ENCODE measurements at regions not wholly inside any gene's neighbourhood (a gene's known extent, or its start where the extent isn't known, plus 50 kb on each side); places are given as distances from the start of the nearest gene placed in this dataset.

DNA sequence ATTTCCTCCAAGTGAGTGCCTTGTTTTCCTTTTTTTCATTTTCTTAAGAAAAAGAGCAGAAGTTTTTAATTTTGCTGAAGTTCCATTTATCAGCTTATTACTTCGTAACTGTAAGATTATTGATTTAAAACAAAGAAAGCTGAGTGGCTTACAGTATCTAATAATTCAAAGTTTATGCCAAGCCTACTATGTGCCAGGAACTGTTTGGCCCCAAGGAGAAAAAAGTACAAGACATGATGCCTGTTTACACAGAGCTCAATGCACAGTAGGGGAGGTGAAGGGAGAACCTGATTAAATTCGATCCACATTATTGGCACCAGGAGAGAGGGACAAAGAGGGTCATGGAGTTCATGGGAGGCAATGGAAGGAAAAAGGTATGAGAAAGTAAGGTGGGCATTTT is 419.3 kb upstream of the ZMIZ1 start:
- Histone ChIP-seq H3K9ac (ENCODE audit: low read length) (no peak overlapping the region), H3K36me3 (ENCODE audit: control insufficient read depth in 1 of 2, insufficient read depth in 2 of 2, low read length in 2 of 2) (no peaks in the 10 kb centered on the region), H3K4me2 (ENCODE audit: low read length) (no peak overlapping the region), H2AFZ (ENCODE audit: low read depth, low read length, poor library complexity, severe bottlenecking) (no peak overlapping the region), H3K4me3 (replicated peaks in 1 of 2; ENCODE audit: low read depth in 1 of 2, low read length in 2 of 2) (no peak overlapping the region), H4K20me1 (ENCODE audit: insufficient read depth) (no peaks in the 10 kb centered on the region), H3K4me1 (ENCODE audit: control insufficient read depth in 1 of 2, insufficient read depth in 2 of 2, low read length in 2 of 2) (no peaks in the 10 kb centered on the region), H3K9me3 (ENCODE audit: control insufficient read depth in 1 of 2, insufficient read depth in 1 of 2, low read depth in 1 of 2, low read length in 2 of 2) (no peaks in the 10 kb centered on the region), H3K9me2 (ENCODE audit: insufficient read depth) (no peaks in the 10 kb centered on the region), H3K27me3 (ENCODE audit: insufficient read depth, low read length) (peaks cover 26% of the 10 kb centered on the region), H3K79me2 (ENCODE audit: insufficient read depth, low read length) (no peaks in the 10 kb centered on the region), H3K27ac (ENCODE audit: low read depth, low read length) (no peak overlapping the region)
- BruUV-seq (replicated peaks): no TSS peak
- TF ChIP-seq FOSL1 (IDR thresholded peaks at IDR 0.05; ENCODE audit: low read depth) (no peak), RAD21 (IDR thresholded peaks at IDR 0.05; ENCODE audit: low read depth) (no peak)
- no peak for DNase-seq (ENCODE audit: low read depth, low spot score)
- CTCF ChIA-PET: no interaction called here
- RAD21 ChIA-PET (ENCODE audit: low non-redundant PET in 1 of 2, low total read pairs in 2 of 2, uncharacterized antibody in 2 of 2, unreplicated experiment in 2 of 2): no interaction called here
- POLR2A ChIA-PET: no interaction called here
- no peak for ATAC-seq
- intact Hi-C loops (cut with micrococcal nuclease): no loop called here

- ChIA-PET POLR2A (no interaction called here), CTCF (interaction anchor here (1.1 kb wide), 1 partner anchor 9 kb away, joined by 3 read pairs; no protein-coding TSS in a partner anchor), RAD21 (ENCODE audit: low non-redundant PET in 1 of 2, low total read pairs in 2 of 2, uncharacterized antibody in 2 of 2, unreplicated experiment in 2 of 2) (no interaction called here)
- DNase-seq (ENCODE audit: low read depth, low spot score) (no peak), ATAC-seq (no peak)
- Histone ChIP-seq H3K4me3 (replicated peaks in 1 of 2; ENCODE audit: low read depth in 1 of 2, low read length in 2 of 2) (no peak overlapping the region), H4K20me1 (ENCODE audit: insufficient read depth) (no peaks in the 10 kb centered on the region), H3K27ac (ENCODE audit: low read depth, low read length) (no peak overlapping the region), H3K4me2 (ENCODE audit: low read length) (no peak overlapping the region), H3K4me1 (ENCODE audit: control insufficient read depth in 1 of 2, insufficient read depth in 2 of 2, low read length in 2 of 2) (no peaks in the 10 kb centered on the region), H3K36me3 (ENCODE audit: control insufficient read depth in 1 of 2, insufficient read depth in 2 of 2, low read length in 2 of 2) (no peaks in the 10 kb centered on the region), H3K9ac (ENCODE audit: low read length) (no peak overlapping the region), H3K9me2 (ENCODE audit: insufficient read depth) (no peaks in the 10 kb centered on the region), H2AFZ (ENCODE audit: low read depth, low read length, poor library complexity, severe bottlenecking) (no peak overlapping the region), H3K79me2 (ENCODE audit: insufficient read depth, low read length) (no peaks in the 10 kb centered on the region), H3K27me3 (ENCODE audit: insufficient read depth, low read length) (peaks cover 33% of the 10 kb centered on the region), H3K9me3 (ENCODE audit: control insufficient read depth in 1 of 2, insufficient read depth in 1 of 2, low read depth in 1 of 2, low read length in 2 of 2) (no peaks in the 10 kb centered on the region)
- intact Hi-C loops (cut with micrococcal nuclease): loop anchor here (10.0 kb wide), 1 partner anchor 415 kb away; no protein-coding TSS in a partner anchor
- no TSS peak for BruUV-seq (replicated peaks)
- TF ChIP-seq ATF3 (IDR thresholded peaks at IDR 0.05) (no peak), YY1 (IDR thresholded peaks at IDR 0.05; ENCODE audit: extremely low read depth, insufficient replicate concordance, low read depth, low read length) (no peak), SP1 (IDR thresholded peaks at IDR 0.05; ENCODE audit: low read depth) (no peak), REST (IDR thresholded peaks at IDR 0.05; ENCODE audit: low read depth) (no peak), EZH2 (IDR thresholded peaks at IDR 0.05) (no peak), ZNF274 (IDR thresholded peaks at IDR 0.05; ENCODE audit: low read depth, low read length) (no peak), CBX3 (IDR thresholded peaks at IDR 0.05; ENCODE audit: low read depth) (no peak), POLR2AphosphoS5 (IDR thresholded peaks at IDR 0.05; ENCODE audit: low read depth, low read length) (no peak), JUND (IDR thresholded peaks at IDR 0.05) (no peak)
- TF ChIP-seq, protein P1, sequence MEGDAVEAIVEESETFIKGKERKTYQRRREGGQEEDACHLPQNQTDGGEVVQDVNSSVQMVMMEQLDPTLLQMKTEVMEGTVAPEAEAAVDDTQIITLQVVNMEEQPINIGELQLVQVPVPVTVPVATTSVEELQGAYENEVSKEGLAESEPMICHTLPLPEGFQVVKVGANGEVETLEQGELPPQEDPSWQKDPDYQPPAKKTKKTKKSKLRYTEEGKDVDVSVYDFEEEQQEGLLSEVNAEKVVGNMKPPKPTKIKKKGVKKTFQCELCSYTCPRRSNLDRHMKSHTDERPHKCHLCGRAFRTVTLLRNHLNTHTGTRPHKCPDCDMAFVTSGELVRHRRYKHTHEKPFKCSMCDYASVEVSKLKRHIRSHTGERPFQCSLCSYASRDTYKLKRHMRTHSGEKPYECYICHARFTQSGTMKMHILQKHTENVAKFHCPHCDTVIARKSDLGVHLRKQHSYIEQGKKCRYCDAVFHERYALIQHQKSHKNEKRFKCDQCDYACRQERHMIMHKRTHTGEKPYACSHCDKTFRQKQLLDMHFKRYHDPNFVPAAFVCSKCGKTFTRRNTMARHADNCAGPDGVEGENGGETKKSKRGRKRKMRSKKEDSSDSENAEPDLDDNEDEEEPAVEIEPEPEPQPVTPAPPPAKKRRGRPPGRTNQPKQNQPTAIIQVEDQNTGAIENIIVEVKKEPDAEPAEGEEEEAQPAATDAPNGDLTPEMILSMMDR (IDR thresholded peaks at IDR 0.05 in 2 of 3, conservative IDR thresholded peaks at IDR 0.05 in 1 of 3; ENCODE audit: borderline replicate concordance in 1 of 3, insufficient read depth in 1 of 3, low read depth in 2 of 3, low read length in 2 of 3): no peak
Measured at GRCh38 chr10:78650122-78650521, 418.6 kb upstream of the ZMIZ1 start.

All from HCT116 (cell line).